Large intestine (tissue), 3 donors: ENCODE measurements at regions not wholly inside any gene's neighbourhood (a gene's known extent, or its start where the extent isn't known, plus 50 kb on each side); places are given as distances from the start of the nearest gene placed in this dataset.

Source experiments
- DNase-seq, 2 donors: peaks; one replicate each; pipeline versions ENCODE4 v3.0.0 to v3.0.0-alpha.2; 2013
- H3K27ac ChIP-seq: one replicate; pipeline ENCODE4 v1.5.1; 2013; ENCODE audit warnings: low read length
- H3K27me3 ChIP-seq: 2 replicates; pipeline ENCODE4 v1.6.1; 2013; ENCODE audit warnings: low read length; ENCODE audit not compliant: control insufficient read depth, insufficient read depth
- H3K36me3 ChIP-seq: 2 replicates; pipeline ENCODE4 v1.6.1; 2013; ENCODE audit warnings: low read length; ENCODE audit not compliant: control insufficient read depth, insufficient read depth
- H3K4me1 ChIP-seq: one replicate; pipeline ENCODE4 v1.6.1; 2013; ENCODE audit warnings: low read length; ENCODE audit not compliant: control insufficient read depth, insufficient read depth
- H3K4me3 ChIP-seq: one replicate; pipeline ENCODE4 v1.5.1; 2013; ENCODE audit warnings: low read length
- H3K9me3 ChIP-seq: one replicate; pipeline ENCODE4 v1.6.1; 2013; ENCODE audit warnings: mild to moderate bottlenecking, low read depth, low read length, moderate library complexity; ENCODE audit not compliant: control insufficient read depth
- WGBS: methylation state at CpG from one replicate; pipeline ENCODE4 v1.1.5; 2013; ENCODE audit warnings: low lambda C conversion rate; ENCODE audit not compliant: insufficient coverage; 5-methylcytosine and 5-hydroxymethylcytosine counted together

GRCh38 chr3:99410789-99411311, 227.5 kb upstream of the COL8A1 start:
- H3K9me3 ChIP-seq = no peaks in the 10 kb centered on the region
- WGBS = 73% methylated on average over 3 of the region's 7 CpGs
- H3K27me3 ChIP-seq = no peaks in the 10 kb centered on the region
- H3K4me1 ChIP-seq = no peaks in the 10 kb centered on the region
- DNase-seq = no peak
- H3K36me3 ChIP-seq = no peaks in the 10 kb centered on the region
- no peak overlapping the region for H3K27ac ChIP-seq
- H3K4me3 ChIP-seq = no peak overlapping the region

- DNase-seq = no peak
- H3K9me3 ChIP-seq = no peaks in the 10 kb centered on the region
- H3K27ac ChIP-seq = no peak overlapping the region
- H3K4me3 ChIP-seq = no peak overlapping the region
- H3K4me1 ChIP-seq = no peaks in the 10 kb centered on the region
- H3K36me3 ChIP-seq = no peaks in the 10 kb centered on the region
- WGBS = no CpG with 5 or more reads among the region's 1 CpG
- H3K27me3 ChIP-seq = no peaks in the 10 kb centered on the region
Observed at GRCh38 chr3:99409961-99410360, 228.4 kb upstream of the COL8A1 start.

GRCh38 chr3:99407257-99407656, 231.1 kb upstream of the COL8A1 start:
- no peaks in the 10 kb centered on the region for H3K9me3 ChIP-seq
- no peak for DNase-seq
- H3K27me3 ChIP-seq = no peaks in the 10 kb centered on the region
- H3K4me3 ChIP-seq = no peak overlapping the region
- H3K27ac ChIP-seq = no peak overlapping the region
- H3K4me1 ChIP-seq = no peaks in the 10 kb centered on the region
- WGBS = no CpG with 5 or more reads among the region's 4 CpGs
- H3K36me3 ChIP-seq = no peaks in the 10 kb centered on the region

- Histone ChIP-seq H3K27me3 (no peaks in the 10 kb centered on the region), H3K36me3 (no peaks in the 10 kb centered on the region), H3K9me3 (peaks cover 4% of the 10 kb centered on the region), H3K27ac (no peak overlapping the region), H3K4me3 (no peak overlapping the region), H3K4me1 (no peaks in the 10 kb centered on the region)
- WGBS = 80% methylated on average over 1 of the region's 1 CpG
- no peak for DNase-seq
Observed at GRCh38 chr3:99402755-99403154, 235.6 kb upstream of the COL8A1 start.

GRCh38 chr3:99400352-99400751, 238.0 kb upstream of the COL8A1 start:
- Histone ChIP-seq H3K9me3 (peaks cover 4% of the 10 kb centered on the region), H3K36me3 (no peaks in the 10 kb centered on the region), H3K4me1 (no peaks in the 10 kb centered on the region), H3K4me3 (no peak overlapping the region), H3K27ac (no peak overlapping the region), H3K27me3 (no peaks in the 10 kb centered on the region)
- 88% methylated on average over 1 of the region's 2 CpGs for whole genome bisulfite sequencing
- no peak for DNase-seq

GRCh38 chr3:99396651-99397275, 241.6 kb upstream of the COL8A1 start:
- H3K36me3 ChIP-seq = no peaks in the 10 kb centered on the region
- H3K4me3 ChIP-seq = no peak overlapping the region
- peaks cover 4% of the 10 kb centered on the region for H3K9me3 ChIP-seq
- no peak for DNase-seq
- no peaks in the 10 kb centered on the region for H3K27me3 ChIP-seq
- H3K4me1 ChIP-seq = no peaks in the 10 kb centered on the region
- H3K27ac ChIP-seq = no peak overlapping the region
- WGBS = 87% methylated on average over 3 of the region's 3 CpGs

GRCh38 chr3:99394831-99395778, 243.3 kb upstream of the COL8A1 start:
- Histone ChIP-seq H3K4me1 (no peaks in the 10 kb centered on the region), H3K9me3 (peaks cover 4% of the 10 kb centered on the region), H3K4me3 (no peak overlapping the region), H3K36me3 (no peaks in the 10 kb centered on the region), H3K27ac (no peak overlapping the region), H3K27me3 (no peaks in the 10 kb centered on the region)
- 67% methylated on average over 3 of the region's 7 CpGs for WGBS
- DNase-seq = no peak

GRCh38 chr3:99393961-99394360, 244.4 kb upstream of the COL8A1 start:
- WGBS = no CpG with 5 or more reads among the region's 2 CpGs
- Histone ChIP-seq H3K27ac (no peak overlapping the region), H3K36me3 (no peaks in the 10 kb centered on the region), H3K27me3 (no peaks in the 10 kb centered on the region), H3K4me3 (no peak overlapping the region), H3K9me3 (peaks cover 4% of the 10 kb centered on the region), H3K4me1 (no peaks in the 10 kb centered on the region)
- no peak for DNase-seq

GRCh38 chr3:99388780-99389179, 249.6 kb upstream of the COL8A1 start:
- H3K4me3 ChIP-seq = no peak overlapping the region
- H3K4me1 ChIP-seq = no peaks in the 10 kb centered on the region
- H3K27ac ChIP-seq = no peak overlapping the region
- no peaks in the 10 kb centered on the region for H3K36me3 ChIP-seq
- no peak for DNase-seq
- no peaks in the 10 kb centered on the region for H3K9me3 ChIP-seq
- no peaks in the 10 kb centered on the region for H3K27me3 ChIP-seq

GRCh38 chr3:99384596-99384995, 253.8 kb upstream of the COL8A1 start:
- Histone ChIP-seq H3K4me3 (no peak overlapping the region), H3K9me3 (no peaks in the 10 kb centered on the region)

More at GRCh38 chr3:99384596-99384995, 253.8 kb upstream of the COL8A1 start:
- Histone ChIP-seq H3K27me3 (no peaks in the 10 kb centered on the region), H3K36me3 (no peaks in the 10 kb centered on the region), H3K27ac (no peak overlapping the region), H3K4me1 (no peaks in the 10 kb centered on the region)
- no peak for DNase-seq
